SK-N-MC (cell line): ENCODE measurements at regions not wholly inside any gene's neighbourhood (a gene's known extent, or its start where the extent isn't known, plus 50 kb on each side); places are given as distances from the start of the nearest gene placed in this dataset.
A peak's percentile ranks its signal among the peaks of the same experiment; 100 is the strongest.
"Not testable (repeated sequence)": the region's sequence is repeated elsewhere in the genome, so short reads cannot be mapped to it uniquely, and the experiment has no call there.

Experiments used
- DNase-seq: peaks from one replicate; pipeline ENCODE4 v3.0.0-alpha.2; 2011; ENCODE audit warnings: low read depth, low spot score
- H3K27ac ChIP-seq: fragments of 200-600 bp; sonication (generic); 2 replicates; pipeline ENCODE4 v1.5.1; 2016; ENCODE audit warnings: mixed run types
- H3K36me3 ChIP-seq: fragments of 200-600 bp; sonication (generic); 2 replicates; pipeline ENCODE4 v1.6.1; 2017; ENCODE audit warnings: antibody characterized with exemption, low read length, mixed read lengths; ENCODE audit not compliant: insufficient read depth
- H3K4me3 ChIP-seq: fragments of 200-600 bp; sonication (generic); 2 replicates; pipeline ENCODE4 v1.5.1; 2016
- H3K9ac ChIP-seq: fragments of 200-600 bp; sonication (generic); 2 replicates; pipeline ENCODE4 v1.8.0; 2017; ENCODE audit warnings: mixed run types, mixed read lengths; ENCODE audit not compliant: insufficient read length
- H3K9me3 ChIP-seq: fragments of 200-600 bp; sonication (generic); 2 replicates; pipeline ENCODE4 v1.6.1; 2017; ENCODE audit warnings: low read depth, mild to moderate bottlenecking, antibody characterized with exemption, low read length, moderate library complexity, mixed read lengths
- EZH2 ChIP-seq: fragments of 200-600 bp; sonication (generic); IDR thresholded peaks from one replicate; pipeline ENCODE4 v1.6.1; 2017; ENCODE audit warnings: antibody characterized with exemption
- FOXP2 ChIP-seq: optimal IDR thresholded peaks from 2 replicates; pipeline ENCODE3; 2011; ENCODE audit warnings: mild to moderate bottlenecking, moderate library complexity; ENCODE audit not compliant: insufficient read depth; ENCODE audit errors: extremely low read length, control extremely low read depth
- POLR2AphosphoS5 ChIP-seq: IDR thresholded peaks from 2 replicates; pipeline ENCODE4 v1.6.1; 2012; ENCODE audit warnings: mild to moderate bottlenecking, low read depth, low read length, borderline replicate concordance

- no peaks in the 10 kb centered on the region for H3K9me3 ChIP-seq
- H3K27ac ChIP-seq: no peak overlapping the region
- H3K9ac ChIP-seq: no peak overlapping the region
- H3K4me3 ChIP-seq: no peak overlapping the region
- no peak for DNase-seq
- no peaks in the 10 kb centered on the region for H3K36me3 ChIP-seq
- TF ChIP-seq POLR2AphosphoS5: no peak
- TF ChIP-seq FOXP2: no peak
- no peak for TF ChIP-seq EZH2
These were observed 328.8 kb upstream of the PIK3R1 start for GRCh38 chr5:67886761-67887160.

- TF ChIP-seq EZH2 (no peak), FOXP2 (no peak), POLR2AphosphoS5 (no peak)
- no peak for DNase-seq
- H3K27ac ChIP-seq: no peak overlapping the region
- no peak overlapping the region for H3K4me3 ChIP-seq
- H3K9ac ChIP-seq: no peak overlapping the region
- H3K9me3 ChIP-seq: no peaks in the 10 kb centered on the region
- H3K36me3 ChIP-seq: no peaks in the 10 kb centered on the region
These were observed 334.7 kb upstream of the PIK3R1 start for GRCh38 chr5:67880876-67881275.

GRCh38 chr5:67880511-67880805 is 335.1 kb upstream of the PIK3R1 start:
- Histone ChIP-seq H3K36me3 (no peaks in the 10 kb centered on the region), H3K9ac (no peak overlapping the region), H3K9me3 (no peaks in the 10 kb centered on the region), H3K27ac (no peak overlapping the region), H3K4me3 (no peak overlapping the region)
- no peak for DNase-seq
- TF ChIP-seq FOXP2 (no peak), EZH2 (no peak), POLR2AphosphoS5 (no peak)

DNA sequence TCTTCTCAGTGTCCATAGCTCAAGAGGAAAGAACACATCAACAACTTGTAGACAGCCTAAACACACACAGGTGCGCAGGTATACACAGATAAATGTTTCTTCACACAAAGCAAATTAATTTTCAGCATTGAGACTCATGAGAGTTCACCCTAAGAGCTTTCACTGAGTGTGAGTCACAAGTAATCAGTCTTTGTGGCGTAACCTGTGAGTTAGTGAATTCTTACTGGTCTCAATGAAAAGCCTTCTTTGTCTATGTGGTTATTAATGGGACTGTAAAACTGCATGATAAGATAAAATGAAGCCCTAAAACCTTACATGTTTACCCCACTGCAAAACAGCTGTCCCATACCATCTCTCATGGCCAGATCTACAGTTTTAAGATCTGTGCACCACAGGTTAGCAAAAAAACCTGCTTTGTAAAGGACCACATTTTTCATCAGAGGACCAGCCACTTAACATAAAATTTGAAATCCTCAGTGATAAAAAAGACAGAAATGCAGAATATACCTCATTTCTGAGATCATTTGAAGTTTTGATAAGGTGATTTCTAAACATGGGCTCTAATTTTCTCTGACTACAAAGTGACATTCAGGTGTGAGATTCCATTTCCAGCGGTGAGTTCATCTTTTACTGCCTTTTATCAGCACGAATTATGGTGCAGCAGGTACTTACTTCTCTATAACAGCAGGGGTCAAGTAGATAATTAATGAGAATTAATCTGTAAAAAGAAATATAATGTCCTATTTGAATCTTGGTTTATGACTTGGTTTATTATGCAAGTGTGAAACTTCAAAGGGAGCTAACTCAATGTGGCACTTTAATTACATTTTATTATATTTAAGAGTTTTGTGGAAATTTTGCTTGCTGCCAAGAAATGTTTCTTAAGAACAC is 335.7 kb upstream of the PIK3R1 start:
- H3K27ac ChIP-seq: no peak overlapping the region

GRCh38 chr5:67878933-67879332 is 336.6 kb upstream of the PIK3R1 start:
- Histone ChIP-seq H3K4me3 (no peak overlapping the region), H3K9me3 (no peaks in the 10 kb centered on the region), H3K36me3 (no peaks in the 10 kb centered on the region), H3K9ac (no peak overlapping the region), H3K27ac (no peak overlapping the region)
- TF ChIP-seq FOXP2: no peak
- no peak for DNase-seq

More for the DNA sequence above, 335.7 kb upstream of the PIK3R1 start:
- TF ChIP-seq POLR2AphosphoS5: no peak
- no peak for TF ChIP-seq EZH2
- no peak for TF ChIP-seq FOXP2
- Histone ChIP-seq H3K36me3 (no peaks in the 10 kb centered on the region), H3K9me3 (no peaks in the 10 kb centered on the region), H3K4me3 (no peak overlapping the region), H3K9ac (no peak overlapping the region)
- DNase-seq: no peak

- TF ChIP-seq EZH2 (no peak), FOXP2 (no peak), POLR2AphosphoS5 (no peak)
- Histone ChIP-seq H3K36me3 (no peaks in the 10 kb centered on the region), H3K9me3 (no peaks in the 10 kb centered on the region), H3K9ac (no peak overlapping the region), H3K4me3 (no peak overlapping the region), H3K27ac (no peak overlapping the region)
- no peak for DNase-seq
These were observed 339.2 kb upstream of the PIK3R1 start for GRCh38 chr5:67876371-67876770.

- Histone ChIP-seq H3K36me3 (no peaks in the 10 kb centered on the region), H3K9ac (no peak overlapping the region), H3K4me3 (peak overlapping the region; percentile 28), H3K9me3 (no peaks in the 10 kb centered on the region), H3K27ac (peak overlapping the region; percentile 68; the same call in 1 of the 2 replicates)
- DNase-seq: no peak
- no peak for TF ChIP-seq EZH2
- no peak for TF ChIP-seq POLR2AphosphoS5
- TF ChIP-seq FOXP2: no peak
These were observed 340.0 kb upstream of the PIK3R1 start for GRCh38 chr5:67875601-67876000.

- no peak overlapping the region for H3K9ac ChIP-seq
- no peak overlapping the region for H3K27ac ChIP-seq
- TF ChIP-seq POLR2AphosphoS5: no peak
- TF ChIP-seq EZH2: no peak
- TF ChIP-seq FOXP2: no peak
- no peak overlapping the region for H3K4me3 ChIP-seq
- H3K9me3 ChIP-seq: no peaks in the 10 kb centered on the region
- DNase-seq: no peak
- no peaks in the 10 kb centered on the region for H3K36me3 ChIP-seq
These were observed 341.6 kb upstream of the PIK3R1 start for GRCh38 chr5:67873935-67874334.

- TF ChIP-seq POLR2AphosphoS5 (no peak), FOXP2 (no peak), EZH2 (no peak)
- Histone ChIP-seq H3K4me3 (no peak overlapping the region), H3K27ac (no peak overlapping the region), H3K36me3 (no peaks in the 10 kb centered on the region), H3K9ac (no peak overlapping the region), H3K9me3 (no peaks in the 10 kb centered on the region)
- no peak for DNase-seq
These were observed 344.9 kb upstream of the PIK3R1 start for GRCh38 chr5:67870662-67871061.

GRCh38 chr5:67864335-67864734 is 351.2 kb upstream of the PIK3R1 start:
- H3K27ac ChIP-seq, H3K9ac ChIP-seq, H3K36me3 ChIP-seq, H3K4me3 ChIP-seq, H3K9me3 ChIP-seq, DNase-seq: not testable (repeated sequence)
